ENCODE measurements at regions not wholly inside any gene's neighbourhood (a gene's known extent, or its start where the extent isn't known, plus 50 kb on each side); places are given as distances from the start of the nearest gene placed in this dataset.

GRCh38 chr17:27217631-27218030 lies 76.3 kb upstream of the WSB1 start:
- no peak for DNase-seq (ENCODE audit: extremely low read depth in 1 of 4, low spot score in 3 of 4)
- Histone ChIP-seq H3K79me2 (ENCODE audit: control insufficient read depth, insufficient read depth, low read length) (no peaks in the 10 kb centered on the region), H2AFZ (ENCODE audit: low read depth, low read length) (no peak overlapping the region), H4K20me1 (replicated peaks; ENCODE audit: control insufficient read depth, insufficient read depth, low read length) (no peaks in the 10 kb centered on the region), H3K4me1 (replicated peaks in 1 of 2; ENCODE audit: control insufficient read depth in 2 of 2, insufficient read depth in 2 of 2, low read length in 2 of 2) (no peaks in the 10 kb centered on the region), H3K4me3 (no peak overlapping the region), H3K4me2 (ENCODE audit: insufficient read depth, low read length) (no peak overlapping the region), H3K27ac (ENCODE audit: extremely low read depth, low read depth, low read length) (no peak overlapping the region), H3K9me3 (replicated peaks; ENCODE audit: control insufficient read depth, insufficient read depth, low read depth, low read length) (no peaks in the 10 kb centered on the region; the same call in 1 of the 2 replicates), H3K9me1 (ENCODE audit: control insufficient read depth, insufficient read depth, low read length) (no peaks in the 10 kb centered on the region), H3K27me3 (ENCODE audit: control insufficient read depth in 2 of 2, insufficient read depth in 2 of 2, low read length in 2 of 2) (no peaks in the 10 kb centered on the region), H3K9ac (ENCODE audit: insufficient read depth in 1 of 2, low read depth in 2 of 2, low read length in 2 of 2) (no peak overlapping the region), H3K36me3 (ENCODE audit: control insufficient read depth, insufficient read depth, low read length) (no peaks in the 10 kb centered on the region)
- intact Hi-C loops (cut with micrococcal nuclease) = no loop called here
- ChIA-PET POLR2A (interaction anchor here (1.1 kb wide), 1 partner anchor 128 kb away, joined by 3 read pairs; no protein-coding TSS in a partner anchor), CTCF (ENCODE audit: low intra/inter-chr PET ratio) (no interaction called here)
- no peak for ATAC-seq
- no peak for FAIRE-seq
- no TSS peak for BruUV-seq (replicated peaks)
- in situ Hi-C loops (cut with MboI) = no loop called here
- no peak for TF ChIP-seq LEF1 (IDR thresholded peaks at IDR 0.05)
- TF ChIP-seq CCNT2 (IDR thresholded peaks at IDR 0.05; ENCODE audit: borderline replicate concordance, extremely low read depth, insufficient read length, low read depth, low read length) = no peak
- no peak for TF ChIP-seq POLR2G (IDR thresholded peaks at IDR 0.05; ENCODE audit: low read depth, low read length)
- TF ChIP-seq ERF (CRISPR knock-in tag; IDR thresholded peaks at IDR 0.05) = no peak
- TF ChIP-seq SMAD1 (IDR thresholded peaks at IDR 0.05; ENCODE audit: low read depth, low read length, partially characterized antibody) = no peak
- no peak for TF ChIP-seq ZNF518B (CRISPR knock-in tag; IDR thresholded peaks at IDR 0.05)
- no peak for TF ChIP-seq FUS (optimal IDR thresholded peaks at IDR 0.05; ENCODE audit: low read depth, low read length)
- no peak for TF ChIP-seq GATA2 (CRISPR knock-in tag; IDR thresholded peaks at IDR 0.05)
- no peak for TF ChIP-seq MCM3 (IDR thresholded peaks at IDR 0.05)
- no peak for TF ChIP-seq FIP1L1 (IDR thresholded peaks at IDR 0.05; ENCODE audit: low read depth, low read length, poor library complexity, severe bottlenecking)
- no peak for TF ChIP-seq BACH1 (tag; IDR thresholded peaks at IDR 0.05)
- no peak for TF ChIP-seq AFF1 (IDR thresholded peaks at IDR 0.05; ENCODE audit: low read depth in 1 of 2, partially characterized antibody in 2 of 2)
- no peak for TF ChIP-seq ZBED1 (IDR thresholded peaks at IDR 0.05)
- TF ChIP-seq BRD4 (IDR thresholded peaks at IDR 0.05) = no peak
- no peak for TF ChIP-seq PHTF2 (CRISPR knock-in tag; IDR thresholded peaks at IDR 0.05)
- no peak for TF ChIP-seq RBBP5 (IDR thresholded peaks at IDR 0.05; ENCODE audit: borderline replicate concordance, insufficient read depth, low read length, poor library complexity, severe bottlenecking)
- WGBS (ENCODE audit: insufficient coverage, low coverage, missing lambda C conversion rate) = 51% methylated on average over 5 of the region's 5 CpGs

Data from K562 (cell line).